HepG2 (cell line): ENCODE measurements at regions not wholly inside any gene's neighbourhood (a gene's known extent, or its start where the extent isn't known, plus 50 kb on each side); places are given as distances from the start of the nearest gene placed in this dataset.

Experiments
- ADNP ChIP-seq: sonication (generic); formaldehyde crosslinking; IDR thresholded peaks from 2 replicates; pipeline ENCODE4 v1.4.0; 2020; ENCODE audit warnings: missing genetic modification reagents
- GATAD2A ChIP-seq: IDR thresholded peaks from 2 replicates; pipeline ENCODE4 v1.6.1; 2016
- HOMEZ ChIP-seq: IDR thresholded peaks from 2 replicates; pipeline ENCODE4 v1.6.1; 2016; ENCODE audit warnings: low read depth
- KMT2B ChIP-seq: IDR thresholded peaks from 2 replicates; pipeline ENCODE4 v1.6.1; 2016; ENCODE audit warnings: missing genetic modification reagents, missing compliant biosample characterization
- MIER3 ChIP-seq: IDR thresholded peaks from 2 replicates; pipeline ENCODE4 v1.6.1; 2016; ENCODE audit warnings: missing compliant biosample characterization, borderline replicate concordance
- ONECUT2 ChIP-seq: sonication (generic); formaldehyde crosslinking; IDR thresholded peaks from 2 replicates; pipeline ENCODE4 v1.4.0; 2020; ENCODE audit warnings: missing genetic modification reagents
- REPIN1 ChIP-seq: sonication (generic); formaldehyde crosslinking; IDR thresholded peaks from 2 replicates; pipeline ENCODE4 v1.8.0; 2022; ENCODE audit warnings: missing genetic modification reagents, low read depth, mild to moderate bottlenecking, borderline replicate concordance
- SMARCC2 ChIP-seq: fragments of 450-650 bp; IDR thresholded peaks from 2 replicates; pipeline ENCODE4 v1.6.1; 2017; ENCODE audit warnings: antibody characterized with exemption, mild to moderate bottlenecking
- SOX13 ChIP-seq, 3 experiments: fragments of 450-650 bp in 1 of 3; sonication (generic) in 1 of 3; formaldehyde crosslinking in 1 of 3; IDR thresholded peaks in 2 of 3; conservative IDR thresholded peaks in 1 of 3; 2 replicates each; pipeline versions ENCODE4 v1.5.0 to v1.6.1; 2016 to 2020; ENCODE audit warnings: antibody characterized with exemption in 1 of 3, mild to moderate bottlenecking in 1 of 3, missing compliant biosample characterization in 1 of 3, missing genetic modification reagents in 1 of 3, moderate library complexity in 1 of 3
- TBL1XR1 ChIP-seq: fragments of 150-350 bp; IDR thresholded peaks from 2 replicates; pipeline ENCODE4 v1.6.1; 2014; ENCODE audit warnings: borderline replicate concordance, low read length; ENCODE audit not compliant: partially characterized antibody
- TBX3 ChIP-seq: fragments of 450-650 bp; IDR thresholded peaks from 2 replicates; pipeline ENCODE4 v1.6.1; 2017; ENCODE audit warnings: antibody characterized with exemption, mild to moderate bottlenecking, inconsistent platforms, borderline replicate concordance
- ZFP91 ChIP-seq: sonication (generic); formaldehyde crosslinking; IDR thresholded peaks from 2 replicates; pipeline ENCODE4 v1.9.0; 2022; ENCODE audit warnings: missing genetic modification reagents, mild to moderate bottlenecking, borderline replicate concordance
- ZNF292 ChIP-seq: sonication (generic); formaldehyde crosslinking; IDR thresholded peaks from 2 replicates; pipeline ENCODE4 v1.8.1; 2022; ENCODE audit warnings: mild to moderate bottlenecking, low read depth, missing genetic modification reagents, borderline replicate concordance
- ZNF3 ChIP-seq: IDR thresholded peaks from 2 replicates; pipeline ENCODE4 v1.7.0; 2017; ENCODE audit warnings: inconsistent platforms
- ZNF335 ChIP-seq: sonication (generic); formaldehyde crosslinking; IDR thresholded peaks from 2 replicates; pipeline ENCODE4 v1.4.0; 2020; ENCODE audit warnings: missing genetic modification reagents
- ZNF33B ChIP-seq: sonication (generic); formaldehyde crosslinking; IDR thresholded peaks from 2 replicates; pipeline ENCODE4 v1.5.1; 2020; ENCODE audit warnings: mild to moderate bottlenecking, missing genetic modification reagents
- ZNF572 ChIP-seq: sonication (generic); formaldehyde crosslinking; IDR thresholded peaks from 2 replicates; pipeline ENCODE4 v1.5.1; 2020; ENCODE audit warnings: mild to moderate bottlenecking, missing genetic modification reagents
- ZNF597 ChIP-seq: sonication (generic); formaldehyde crosslinking; IDR thresholded peaks from 2 replicates; pipeline ENCODE4 v1.5.0; 2020; ENCODE audit warnings: missing genetic modification reagents
- ZNF629 ChIP-seq: sonication (generic); formaldehyde crosslinking; conservative IDR thresholded peaks from 2 replicates; pipeline ENCODE4 v1.5.0; 2020; ENCODE audit warnings: missing genetic modification reagents
- ZNF737 ChIP-seq: sonication (generic); formaldehyde crosslinking; IDR thresholded peaks from 2 replicates; pipeline ENCODE4 v1.5.0; 2020; ENCODE audit warnings: missing genetic modification reagents, mild to moderate bottlenecking, borderline replicate concordance
- ZNF891 ChIP-seq: sonication (generic); formaldehyde crosslinking; IDR thresholded peaks from 2 replicates; pipeline ENCODE4 v1.5.0; 2020; ENCODE audit warnings: mild to moderate bottlenecking, missing genetic modification reagents
- TF ChIP-seq, protein P1 (sequence below): sonication (generic); formaldehyde crosslinking; conservative IDR thresholded peaks from 2 replicates; pipeline ENCODE4 v1.8.0; 2022; ENCODE audit warnings: missing genetic modification reagents

GRCh38 chr19:46943150-46943946 is 76.3 kb upstream of the NPAS1 start (continued):
- TF ChIP-seq ZNF597 (no peak), ZNF572 (no peak), ZNF33B (CRISPR knock-in tag) (no peak), MIER3 (no peak), ADNP (CRISPR knock-in tag) (no peak), ZNF629 (CRISPR knock-in tag) (peak; percentile 65; the same call in 1 of the 2 replicates), KMT2B (no peak), ZNF335 (CRISPR knock-in tag) (no peak), ZFP91 (CRISPR knock-in tag) (peak; percentile 82), HOMEZ (CRISPR knock-in tag) (no peak), REPIN1 (no peak), GATAD2A (CRISPR knock-in tag) (peak; percentile 52; the same call in 1 of the 2 replicates), SOX13 (IDR thresholded peaks at IDR 0.05) (no peak), SOX13 (CRISPR knock-in tag; conservative IDR thresholded peaks at IDR 0.05 in 1 of 2, IDR thresholded peaks at IDR 0.05 in 1 of 2) (peak in 1 of 2 experiments; percentile 60; a peak in 1 of 4 replicates), ZNF737 (no peak), ONECUT2 (no peak), TBX3 (no peak), SMARCC2 (no peak), TBL1XR1 (no peak), ZNF3 (no peak), ZNF891 (CRISPR knock-in tag) (no peak), ZNF292 (no peak)
- TF ChIP-seq, protein P1, sequence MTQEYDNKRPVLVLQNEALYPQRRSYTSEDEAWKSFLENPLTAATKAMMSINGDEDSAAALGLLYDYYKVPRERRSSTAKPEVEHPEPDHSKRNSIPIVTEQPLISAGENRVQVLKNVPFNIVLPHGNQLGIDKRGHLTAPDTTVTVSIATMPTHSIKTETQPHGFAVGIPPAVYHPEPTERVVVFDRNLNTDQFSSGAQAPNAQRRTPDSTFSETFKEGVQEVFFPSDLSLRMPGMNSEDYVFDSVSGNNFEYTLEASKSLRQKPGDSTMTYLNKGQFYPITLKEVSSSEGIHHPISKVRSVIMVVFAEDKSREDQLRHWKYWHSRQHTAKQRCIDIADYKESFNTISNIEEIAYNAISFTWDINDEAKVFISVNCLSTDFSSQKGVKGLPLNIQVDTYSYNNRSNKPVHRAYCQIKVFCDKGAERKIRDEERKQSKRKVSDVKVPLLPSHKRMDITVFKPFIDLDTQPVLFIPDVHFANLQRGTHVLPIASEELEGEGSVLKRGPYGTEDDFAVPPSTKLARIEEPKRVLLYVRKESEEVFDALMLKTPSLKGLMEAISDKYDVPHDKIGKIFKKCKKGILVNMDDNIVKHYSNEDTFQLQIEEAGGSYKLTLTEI (CRISPR knock-in tag), result no peak
